HFF-Myc (cell line): ENCODE measurements at regions not wholly inside any gene's neighbourhood (a gene's known extent, or its start where the extent isn't known, plus 50 kb on each side); places are given as distances from the start of the nearest gene placed in this dataset.

Experiments used
- DNase-seq: peaks from one replicate; pipeline ENCODE4 v3.0.0-alpha.2; 2011; ENCODE audit warnings: low read depth; ENCODE audit errors: extremely low read depth
- H3K4me3 ChIP-seq: replicated peaks from 2 replicates; pipeline ENCODE4 v1.5.1; 2011; ENCODE audit warnings: low read depth, mild to moderate bottlenecking, control low read depth, low read length
- CTCF ChIP-seq: IDR thresholded peaks from 2 replicates; pipeline ENCODE4 v1.5.1; 2012; ENCODE audit warnings: mild to moderate bottlenecking, low read depth, low read length, control low read depth; ENCODE audit errors: missing control alignments

DNA sequence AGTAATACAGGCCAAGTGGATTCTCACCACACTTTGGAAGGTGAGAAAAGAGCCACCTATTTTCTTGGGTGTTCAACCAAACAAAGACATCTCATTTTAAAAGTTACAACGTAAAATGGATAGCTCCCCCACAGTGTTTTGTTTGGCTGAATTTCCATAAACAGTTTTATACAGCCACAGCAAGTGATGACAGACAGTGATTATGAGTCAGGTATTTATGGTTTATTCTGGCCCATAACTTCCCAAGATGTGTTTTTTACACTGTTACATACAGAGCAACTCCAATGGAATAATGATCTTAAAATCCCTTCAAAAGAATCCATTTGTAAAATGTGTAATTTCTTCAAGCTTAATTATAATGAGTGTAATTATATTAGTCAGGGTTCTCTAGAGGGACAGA is 421.3 kb downstream of the TLE1 start:
- TF ChIP-seq CTCF = no peak
- no peak for DNase-seq
- H3K4me3 ChIP-seq = no peak overlapping the region

GRCh38 chr9:81266674-81267073 is 422.7 kb downstream of the TLE1 start:
- no peak for DNase-seq
- H3K4me3 ChIP-seq = no peak overlapping the region
- TF ChIP-seq CTCF = no peak

- TF ChIP-seq CTCF = no peak
- H3K4me3 ChIP-seq = no peak overlapping the region
- DNase-seq = no peak
Observed at GRCh38 chr9:81266086-81266485, 423.3 kb downstream of the TLE1 start.

- no peak for TF ChIP-seq CTCF
- H3K4me3 ChIP-seq = no peak overlapping the region
- no peak for DNase-seq
Observed at GRCh38 chr9:81264516-81264915, 424.8 kb downstream of the TLE1 start.

DNA sequence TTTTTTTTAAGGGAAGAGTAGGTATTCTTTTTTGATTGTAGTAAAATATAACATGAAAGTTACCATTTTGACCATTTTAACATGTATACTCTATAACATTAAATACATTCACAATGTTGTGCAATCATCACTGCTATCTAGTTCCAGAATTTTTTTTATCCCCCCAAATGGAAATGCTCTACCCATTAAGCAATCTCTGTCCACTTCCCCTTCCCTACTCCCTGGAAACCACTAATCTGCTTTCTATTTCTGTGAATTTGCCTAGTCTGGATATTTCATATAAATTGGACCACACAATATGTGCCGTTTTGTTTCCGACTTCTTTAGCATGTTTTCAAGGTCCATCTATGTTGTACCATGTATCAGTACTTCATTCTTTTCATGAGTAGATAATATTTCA is 429.5 kb downstream of the TLE1 start:
- no peak for DNase-seq
- TF ChIP-seq CTCF = no peak
- H3K4me3 ChIP-seq = no peak overlapping the region

GRCh38 chr9:81256368-81256767 is 433.0 kb downstream of the TLE1 start:
- no peak for TF ChIP-seq CTCF
- H3K4me3 ChIP-seq = no peak overlapping the region
- no peak for DNase-seq

DNA sequence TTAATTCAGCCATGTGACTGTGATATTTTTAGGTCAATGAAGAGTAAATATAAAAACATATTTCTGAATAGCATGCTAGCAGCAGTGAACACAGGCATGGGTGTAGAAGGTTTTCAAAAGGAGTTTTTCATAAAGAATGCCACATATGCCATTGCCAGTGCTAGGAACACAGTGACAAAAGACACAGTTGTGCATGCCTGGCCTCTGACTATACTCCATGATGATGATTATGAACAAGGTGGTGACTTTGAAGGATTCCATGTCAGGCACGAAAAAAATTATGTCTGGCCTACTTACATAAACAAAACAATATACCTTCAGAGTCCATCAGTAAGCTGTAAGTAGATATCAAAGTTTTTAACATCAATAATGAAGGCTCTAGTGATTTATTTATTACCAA is 438.7 kb downstream of the TLE1 start:
- DNase-seq = no peak
- no peak overlapping the region for H3K4me3 ChIP-seq
- no peak for TF ChIP-seq CTCF
